B cell (primary cell): ENCODE measurements at regions not wholly inside any gene's neighbourhood (a gene's known extent, or its start where the extent isn't known, plus 50 kb on each side); places are given as distances from the start of the nearest gene placed in this dataset.
"Not testable (repeated sequence)": the region's sequence is repeated elsewhere in the genome, so short reads cannot be mapped to it uniquely, and the experiment has no call there.

Experiments used
- ATAC-seq: fragments of 200-7000 bp; cut with Tn5 transposase; one replicate; pipeline ENCODE4 v1.10.0; 2021; ENCODE audit warnings: low read depth, mild to moderate bottlenecking, moderate number of reproducible peaks, moderate library complexity
- CTCF ChIA-PET: fragments of 350-600 bp; sonication (Branson Sonifier 250); formaldehyde crosslinking; loops from one replicate; lab custom pipeline; 2021; ENCODE audit warnings: antibody characterized with exemption, inconsistent platforms; lab: Charles Lee
- POLR2A ChIA-PET: fragments of 350-600 bp; sonication (Branson Sonifier 250); formaldehyde crosslinking; loops from one replicate; lab custom pipeline; 2021; ENCODE audit warnings: antibody characterized with exemption; lab: Charles Lee
- DNase-seq: peaks from one replicate; pipeline ENCODE4 v3.0.0; 2013
- H2AFZ ChIP-seq: 2 replicates; pipeline ENCODE4 v1.6.1; 2012; ENCODE audit warnings: mild to moderate bottlenecking, low read depth, low read length; ENCODE audit not compliant: insufficient read depth, poor library complexity, severe bottlenecking
- H3K27ac ChIP-seq, 2 donors: 1 replicate in 1 of 2; 2 replicates in 1 of 2; pipeline ENCODE4 v1.5.1; 2012 to 2013; ENCODE audit warnings: low read length in 2 of 2, mild to moderate bottlenecking in 2 of 2, moderate library complexity in 1 of 2
- H3K27me3 ChIP-seq, 4 experiments: fragments of 200-600 bp in 1 of 4; sonication (generic) in 1 of 4; replicated peaks in 1 of 4; 1 replicate in 2 of 4; 2 replicates in 2 of 4; pipeline versions ENCODE4 v1.6.1 to v1.7.0; 2013 to 2016; ENCODE audit warnings: low read length in 3 of 4, mild to moderate bottlenecking in 2 of 4, mixed read lengths in 1 of 4, moderate library complexity in 1 of 4; ENCODE audit not compliant: insufficient read depth in 4 of 4, control insufficient read depth in 3 of 4; ENCODE audit errors: control extremely low read depth in 1 of 4
- H3K36me3 ChIP-seq, 2 experiments: replicated peaks in 1 of 2; 1 replicate in 1 of 2; 2 replicates in 1 of 2; pipeline versions ENCODE4 v1.6.1 to v1.7.1; 2013; ENCODE audit warnings: low read length in 1 of 2; ENCODE audit not compliant: insufficient read depth in 2 of 2, control insufficient read depth in 1 of 2; ENCODE audit errors: control extremely low read depth in 1 of 2, extremely low read depth in 1 of 2
- H3K4me1 ChIP-seq, 2 donors: fragments of 200-600 bp in 1 of 2; sonication (generic) in 1 of 2; 1 replicate in 1 of 2; 2 replicates in 1 of 2; pipeline versions ENCODE4 v1.5.1 to v1.6.1; 2013 to 2017; ENCODE audit warnings: low read length in 2 of 2; ENCODE audit not compliant: control insufficient read depth in 2 of 2, insufficient read depth in 2 of 2
- H3K4me2 ChIP-seq: replicated peaks from 2 replicates; pipeline ENCODE3; 2012; ENCODE audit warnings: mild to moderate bottlenecking, low read depth, low read length; ENCODE audit not compliant: poor library complexity, severe bottlenecking
- H3K4me3 ChIP-seq, 5 experiments: fragments of 200-600 bp in 1 of 5; sonication (generic) in 1 of 5; 1 replicate in 3 of 5; 2 replicates in 2 of 5; pipeline versions ENCODE4 v1.5.1 to v1.7.0; 2011 to 2016; ENCODE audit warnings: low read length in 4 of 5, mild to moderate bottlenecking in 4 of 5, low read depth in 2 of 5, control low read depth in 1 of 5, moderate library complexity in 1 of 5; ENCODE audit not compliant: insufficient read depth in 1 of 5; ENCODE audit errors: control extremely low read depth in 1 of 5, extremely low read depth in 1 of 5
- H3K79me2 ChIP-seq: fragments of 200-600 bp; sonication (generic); one replicate; pipeline ENCODE4 v1.6.0; 2016; ENCODE audit warnings: low read length; ENCODE audit not compliant: control insufficient read depth, insufficient read depth
- H3K9ac ChIP-seq: fragments of 200-600 bp; sonication (generic); 2 replicates; pipeline ENCODE4 v1.6.1; 2017; ENCODE audit warnings: mild to moderate bottlenecking, low read length, moderate library complexity
- H3K9me3 ChIP-seq, 3 donors: one replicate each; pipeline versions ENCODE4 v1.6.1 to v1.7.1; 2013; ENCODE audit warnings: low read length in 2 of 3; ENCODE audit not compliant: control insufficient read depth in 2 of 3, insufficient read depth in 1 of 3; ENCODE audit errors: control extremely low read depth in 1 of 3
- H4K20me1 ChIP-seq: 2 replicates; pipeline ENCODE4 v1.6.0; 2012; ENCODE audit warnings: mild to moderate bottlenecking, low read length; ENCODE audit not compliant: insufficient read depth, control insufficient read depth, poor library complexity, severe bottlenecking
- H3K27ac Mint-ChIP-seq: one replicate; pipeline ENCODE4 v1.8.0; 2021; ENCODE audit warnings: mixed read lengths
- H3K27me3 Mint-ChIP-seq: one replicate; pipeline ENCODE4 v1.8.0; 2021; ENCODE audit warnings: mixed read lengths
- H3K4me1 Mint-ChIP-seq: one replicate; pipeline ENCODE4 v1.8.0; 2021; ENCODE audit warnings: mixed read lengths
- H3K4me3 Mint-ChIP-seq: one replicate; pipeline ENCODE4 v1.8.0; 2021; ENCODE audit warnings: mixed read lengths
- H3K9me3 Mint-ChIP-seq: one replicate; pipeline ENCODE4 v1.8.0; 2022; ENCODE audit warnings: mixed read lengths; ENCODE audit not compliant: insufficient read depth
- WGBS: methylation state at CpG from one replicate; pipeline ENCODE4 v1.1.5; 2013; ENCODE audit warnings: missing lambda C conversion rate; ENCODE audit not compliant: insufficient coverage; 5-methylcytosine and 5-hydroxymethylcytosine counted together
- intact Hi-C: fragments of 100-400 bp; cut with micrococcal nuclease; formaldehyde crosslinking; loops from one replicate; pipeline ENCODE4 v1.10.0; 2022

DNA sequence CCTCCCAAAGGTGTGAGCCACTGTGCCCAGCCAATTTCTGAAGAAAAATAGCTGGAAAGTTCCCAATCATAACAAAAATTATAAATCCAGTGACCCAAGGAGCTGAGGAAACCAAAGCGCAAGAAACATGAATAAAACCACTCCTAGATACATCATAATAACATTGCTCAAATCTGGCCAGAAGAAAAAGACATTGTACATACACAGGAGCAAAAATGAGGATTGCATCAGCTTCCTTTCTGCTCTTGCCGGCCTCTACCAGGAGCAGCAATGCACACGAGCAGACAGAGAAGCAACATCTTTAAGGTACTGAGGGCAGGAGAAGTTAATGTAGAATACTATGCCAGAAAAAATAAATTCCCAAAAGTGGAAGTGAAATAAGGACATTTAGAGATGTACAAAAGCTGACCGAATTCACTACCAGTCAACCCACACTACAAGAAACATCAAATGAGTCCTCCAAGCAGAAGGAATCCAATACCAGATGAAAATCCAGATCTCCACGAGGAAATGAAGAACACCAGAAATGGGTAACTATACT is 127.0 kb upstream of the NBPF11 start:
- H4K20me1 ChIP-seq, H3K9ac ChIP-seq, H3K36me3 ChIP-seq, ATAC-seq, H3K9me3 ChIP-seq, DNase-seq, intact Hi-C loops, H3K79me2 ChIP-seq, H3K27ac Mint-ChIP-seq, H3K27ac ChIP-seq, H3K4me2 ChIP-seq, H3K9me3 Mint-ChIP-seq, H3K4me3 Mint-ChIP-seq, H3K4me3 ChIP-seq, H2AFZ ChIP-seq, H3K4me1 Mint-ChIP-seq: not testable (repeated sequence)
- Histone ChIP-seq H3K4me1 (peaks cover 3 to 12% of the 10 kb centered on the region in 2 donors), H3K27me3 (peaks cover 0 to 18% (median 11%) of the 10 kb centered on the region in 4 experiments)
- no CpG with 5 or more reads among the region's 5 CpGs for WGBS
- ChIA-PET CTCF (interaction anchor here (0.6 kb wide), 1 partner anchor 25 kb away, joined by 3 read pairs; no protein-coding TSS in a partner anchor), POLR2A (interaction anchor here (0.6 kb wide), 1 partner anchor 738 kb away, joined by 3 read pairs; the partner anchor contains the start of gene BCL9)
- peaks cover 34% of the 10 kb centered on the region for H3K27me3 Mint-ChIP-seq

- Histone ChIP-seq H3K27me3 (peaks cover 0 to 21% (median 12%) of the 10 kb centered on the region in 4 experiments), H3K4me1 (peaks cover 3 to 12% of the 10 kb centered on the region in 2 donors)
- H3K27ac ChIP-seq, H3K9me3 ChIP-seq, H3K4me1 Mint-ChIP-seq, DNase-seq, H3K79me2 ChIP-seq, CTCF ChIA-PET, H3K27ac Mint-ChIP-seq, H3K36me3 ChIP-seq, H3K4me3 ChIP-seq, H3K9ac ChIP-seq, H3K4me2 ChIP-seq, H3K4me3 Mint-ChIP-seq, POLR2A ChIA-PET, intact Hi-C loops, ATAC-seq, H3K9me3 Mint-ChIP-seq, H4K20me1 ChIP-seq, H2AFZ ChIP-seq: not testable (repeated sequence)
- WGBS: no CpG with 5 or more reads among the region's 2 CpGs
- peaks cover 45% of the 10 kb centered on the region for H3K27me3 Mint-ChIP-seq
These were observed 125.8 kb upstream of the NBPF11 start for GRCh38 chr1:148277865-148278279.

- H3K36me3 ChIP-seq, H2AFZ ChIP-seq, intact Hi-C loops, H3K9ac ChIP-seq, DNase-seq, ATAC-seq, H3K4me2 ChIP-seq, POLR2A ChIA-PET, H3K27me3 ChIP-seq, H3K4me1 ChIP-seq, H3K27ac Mint-ChIP-seq, H4K20me1 ChIP-seq, H3K4me3 ChIP-seq, CTCF ChIA-PET, H3K79me2 ChIP-seq, H3K27ac ChIP-seq, H3K9me3 ChIP-seq, H3K27me3 Mint-ChIP-seq, H3K9me3 Mint-ChIP-seq, H3K4me3 Mint-ChIP-seq: not testable (repeated sequence)
- H3K4me1 Mint-ChIP-seq: peaks cover 14% of the 10 kb centered on the region
- no CpG with 5 or more reads among the region's 2 CpGs for WGBS
These were observed 115.0 kb upstream of the NBPF11 start for GRCh38 chr1:148267066-148267465.
